ENCODE measurements at regions not wholly inside any gene's neighbourhood (a gene's known extent, or its start where the extent isn't known, plus 50 kb on each side); places are given as distances from the start of the nearest gene placed in this dataset.

- H3F3A ChIP-seq (ENCODE audit: insufficient read depth, low read length): no peaks in the 10 kb centered on the region
- no peaks in the 10 kb centered on the region for H3K9me3 ChIP-seq (replicated peaks; ENCODE audit: insufficient read depth, low read length)
- no peak overlapping the region for H3K27ac ChIP-seq (ENCODE audit: low read length)
- no peaks in the 10 kb centered on the region for H3K4me1 ChIP-seq (ENCODE audit: low read length)
- H3K4me2 ChIP-seq (ENCODE audit: low read depth, low read length): no peak overlapping the region
- no peak overlapping the region for H2AFZ ChIP-seq (ENCODE audit: low read length)
- H3K36me3 ChIP-seq (replicated peaks; ENCODE audit: insufficient read depth, low read length): no peaks in the 10 kb centered on the region
- H3K4me3 ChIP-seq (ENCODE audit: low read length): no peak overlapping the region
- H3K9me2 ChIP-seq (replicated peaks; ENCODE audit: insufficient read depth, low read length): no peaks in the 10 kb centered on the region
- TF ChIP-seq CTCF (IDR thresholded peaks at IDR 0.05; ENCODE audit: low read length) (no peak), EZH2 (optimal IDR thresholded peaks at IDR 0.05; ENCODE audit: low read depth, low read length) (no peak), EZH2phosphoT487 (IDR thresholded peaks at IDR 0.05; ENCODE audit: low read length) (no peak)
- no peaks in the 10 kb centered on the region for H3K27me3 ChIP-seq (replicated peaks; ENCODE audit: insufficient read depth, low read length)
- DNase-seq: no peak
- no peak overlapping the region for H3K9ac ChIP-seq (ENCODE audit: low read length)
- H3K79me2 ChIP-seq (ENCODE audit: low read length): no peaks in the 10 kb centered on the region
- H4K20me1 ChIP-seq (ENCODE audit: insufficient read depth, low read length): no peaks in the 10 kb centered on the region
These were observed 84.5 kb upstream of the WWC2 start for GRCh38 chr4:183014361-183015084.

GRCh38 chr4:183013730-183014002 is 85.4 kb upstream of the WWC2 start:
- H2AFZ ChIP-seq (ENCODE audit: low read length): no peak overlapping the region
- H3K9me2 ChIP-seq (replicated peaks; ENCODE audit: insufficient read depth, low read length): no peaks in the 10 kb centered on the region

GRCh38 chr4:183012879-183013729 is 86.0 kb upstream of the WWC2 start:
- Histone ChIP-seq H3F3A (ENCODE audit: insufficient read depth, low read length) (no peaks in the 10 kb centered on the region), H3K4me3 (ENCODE audit: low read length) (no peak overlapping the region), H3K4me2 (ENCODE audit: low read depth, low read length) (no peak overlapping the region), H3K4me1 (ENCODE audit: low read length) (no peaks in the 10 kb centered on the region), H3K27me3 (replicated peaks; ENCODE audit: insufficient read depth, low read length) (no peaks in the 10 kb centered on the region), H4K20me1 (ENCODE audit: insufficient read depth, low read length) (no peaks in the 10 kb centered on the region), H3K79me2 (ENCODE audit: low read length) (no peaks in the 10 kb centered on the region), H3K27ac (ENCODE audit: low read length) (no peak overlapping the region), H3K9me3 (replicated peaks; ENCODE audit: insufficient read depth, low read length) (no peaks in the 10 kb centered on the region), H3K36me3 (replicated peaks; ENCODE audit: insufficient read depth, low read length) (no peaks in the 10 kb centered on the region), H3K9me2 (replicated peaks; ENCODE audit: insufficient read depth, low read length) (no peaks in the 10 kb centered on the region), H2AFZ (ENCODE audit: low read length) (no peak overlapping the region), H3K9ac (ENCODE audit: low read length) (no peak overlapping the region)
- no peak for TF ChIP-seq CTCF (IDR thresholded peaks at IDR 0.05; ENCODE audit: low read length)
- TF ChIP-seq EZH2phosphoT487 (IDR thresholded peaks at IDR 0.05; ENCODE audit: low read length): no peak
- no peak for TF ChIP-seq EZH2 (optimal IDR thresholded peaks at IDR 0.05; ENCODE audit: low read depth, low read length)
- DNase-seq: no peak

More at GRCh38 chr4:183013730-183014002, 85.4 kb upstream of the WWC2 start:
- no peaks in the 10 kb centered on the region for H3K79me2 ChIP-seq (ENCODE audit: low read length)
- no peak overlapping the region for H3K9ac ChIP-seq (ENCODE audit: low read length)
- H3K4me3 ChIP-seq (ENCODE audit: low read length): no peak overlapping the region
- H3K27me3 ChIP-seq (replicated peaks; ENCODE audit: insufficient read depth, low read length): no peaks in the 10 kb centered on the region
- no peak for DNase-seq
- H3F3A ChIP-seq (ENCODE audit: insufficient read depth, low read length): no peaks in the 10 kb centered on the region
- H3K9me3 ChIP-seq (replicated peaks; ENCODE audit: insufficient read depth, low read length): no peaks in the 10 kb centered on the region
- no peaks in the 10 kb centered on the region for H3K36me3 ChIP-seq (replicated peaks; ENCODE audit: insufficient read depth, low read length)
- no peak overlapping the region for H3K4me2 ChIP-seq (ENCODE audit: low read depth, low read length)
- no peak overlapping the region for H3K27ac ChIP-seq (ENCODE audit: low read length)
- TF ChIP-seq CTCF (IDR thresholded peaks at IDR 0.05; ENCODE audit: low read length) (no peak), EZH2phosphoT487 (IDR thresholded peaks at IDR 0.05; ENCODE audit: low read length) (no peak), EZH2 (optimal IDR thresholded peaks at IDR 0.05; ENCODE audit: low read depth, low read length) (no peak)
- no peaks in the 10 kb centered on the region for H3K4me1 ChIP-seq (ENCODE audit: low read length)
- H4K20me1 ChIP-seq (ENCODE audit: insufficient read depth, low read length): no peaks in the 10 kb centered on the region
